Kidney tubule cell (primary cell): ENCODE measurements at regions not wholly inside any gene's neighbourhood (a gene's known extent, or its start where the extent isn't known, plus 50 kb on each side); places are given as distances from the start of the nearest gene placed in this dataset.
"Not testable (repeated sequence)": the region's sequence is repeated elsewhere in the genome, so short reads cannot be mapped to it uniquely, and the experiment has no call there.

Experiments used
- DNase-seq: peaks from one replicate; pipeline ENCODE4 v3.0.0-alpha.2; 2018; ENCODE audit warnings: low spot score

- DNase-seq = no peak
Measured at GRCh38 chr11:23873406-23873805, 623.4 kb upstream of the LUZP2 start.

DNA sequence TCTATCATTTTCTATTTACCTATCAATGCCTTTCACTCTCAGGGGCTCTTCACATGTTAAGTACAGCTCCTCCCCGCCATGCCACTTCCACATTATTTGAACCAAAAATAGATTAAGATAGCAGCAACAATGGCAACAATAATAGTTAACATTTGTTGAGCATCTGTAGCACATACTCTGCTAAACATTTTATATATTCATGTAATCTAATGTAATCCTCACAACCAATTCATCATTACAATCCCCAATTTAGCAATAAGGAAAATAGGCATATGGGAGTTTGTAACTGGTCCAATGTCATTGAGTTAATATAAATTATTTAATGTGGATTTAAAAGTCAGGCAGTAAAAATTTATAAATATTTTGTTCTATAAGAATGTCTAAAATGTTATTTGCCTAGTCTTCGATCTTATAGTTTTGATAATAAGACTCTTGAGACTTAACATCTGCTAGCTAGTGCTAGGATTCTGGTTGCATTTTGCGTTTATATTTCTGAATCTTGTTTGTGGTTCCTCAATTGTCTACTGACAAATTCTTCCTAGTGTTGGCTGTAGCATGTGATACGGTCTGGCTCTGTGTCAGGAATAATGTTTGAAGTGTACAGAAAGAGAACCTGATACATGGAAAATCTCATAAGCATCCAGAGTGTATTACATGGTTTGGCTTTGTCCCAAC is 621.5 kb upstream of the LUZP2 start:
- DNase-seq = no peak

DNA sequence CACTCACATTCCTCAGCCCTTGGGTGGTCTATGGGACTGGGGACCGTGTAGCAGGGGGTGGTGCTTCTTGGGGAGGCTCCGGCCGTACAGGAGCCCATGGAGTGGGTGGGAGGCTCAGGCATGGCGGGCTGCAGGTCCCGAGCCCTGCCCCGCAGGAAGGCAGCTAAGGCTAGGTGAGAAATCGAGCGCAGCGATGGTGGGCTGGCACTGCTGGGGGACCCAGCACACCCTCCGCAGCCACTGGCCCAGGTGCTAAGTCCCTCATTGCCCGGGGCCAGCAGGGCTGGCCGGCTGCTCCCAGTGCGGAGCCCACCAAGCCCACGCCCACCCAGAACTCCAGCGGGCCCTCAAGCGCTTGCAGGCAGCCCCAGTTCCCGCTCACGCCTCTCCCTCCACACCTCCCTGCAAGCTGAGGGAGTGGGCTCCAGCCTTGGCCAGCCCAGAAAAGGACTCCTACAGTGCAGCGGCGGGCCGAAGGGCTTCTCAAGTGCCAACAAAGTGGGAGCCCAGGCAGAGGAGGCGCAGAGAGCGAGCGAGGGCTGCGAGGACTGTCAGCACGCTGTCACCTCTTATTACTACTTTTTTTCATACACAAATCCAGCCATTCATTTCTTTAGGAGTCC is 613.3 kb upstream of the LUZP2 start:
- not testable (repeated sequence) for DNase-seq

- no peak for DNase-seq
Measured at GRCh38 chr11:23884341-23884740, 612.5 kb upstream of the LUZP2 start.

DNA sequence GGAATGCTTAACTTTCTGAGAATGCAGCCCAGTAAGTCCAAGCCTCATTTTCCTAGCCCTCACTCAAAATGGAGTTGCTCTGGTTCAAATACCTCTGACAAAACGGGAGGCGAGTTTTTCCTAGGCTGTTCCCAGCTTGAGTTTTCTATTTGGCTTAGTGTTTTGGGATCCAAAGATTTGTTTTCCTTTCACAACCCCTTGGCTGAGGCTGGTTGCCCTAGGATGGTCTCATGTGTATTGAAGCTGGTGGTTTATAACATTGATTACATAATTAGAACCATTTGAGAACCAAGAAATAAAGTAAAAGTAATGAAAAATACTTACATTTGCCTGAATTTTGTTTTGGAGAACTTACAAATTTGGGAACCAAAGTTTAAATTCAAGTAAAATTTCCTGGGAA is 611.1 kb upstream of the LUZP2 start:
- no peak for DNase-seq

DNA sequence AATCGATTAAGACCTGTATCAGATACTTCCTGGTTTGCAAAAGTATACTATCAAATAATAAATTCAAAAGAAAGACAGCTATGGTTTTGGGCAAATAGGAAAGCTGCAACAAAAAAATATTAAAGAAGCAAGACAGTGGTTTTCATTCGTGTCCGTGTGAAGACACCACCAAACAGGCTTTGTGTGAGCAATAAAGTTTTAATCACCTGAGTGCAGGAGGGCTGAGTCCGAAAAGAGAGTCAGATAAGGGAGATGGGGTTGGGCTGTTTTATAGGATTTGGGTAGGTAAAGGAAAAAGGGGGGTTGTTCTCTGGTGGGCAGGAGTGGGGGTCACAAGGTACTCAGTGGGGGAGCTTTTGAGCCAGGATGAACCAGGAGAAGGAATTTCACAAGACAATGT is 609.7 kb upstream of the LUZP2 start:
- not testable (repeated sequence) for DNase-seq

DNA sequence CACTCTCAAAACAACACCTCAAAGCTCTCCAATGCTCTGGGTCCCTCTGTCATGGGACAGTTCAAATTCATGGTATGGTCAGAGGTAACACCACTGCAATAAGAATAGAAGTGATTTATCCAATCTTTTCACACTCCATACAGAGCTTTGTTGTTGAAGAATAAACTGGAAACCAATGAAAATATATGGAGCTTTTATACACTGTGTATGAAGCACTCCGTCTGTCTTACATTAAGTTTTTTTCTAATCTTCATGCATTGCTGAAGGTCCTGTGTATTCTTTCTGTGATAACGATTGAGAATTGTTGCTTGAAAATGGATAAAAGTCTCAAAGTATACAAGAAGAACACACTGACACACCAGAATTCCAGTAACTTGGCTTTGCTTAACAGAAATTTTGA is 603.7 kb upstream of the LUZP2 start:
- no peak for DNase-seq

DNA sequence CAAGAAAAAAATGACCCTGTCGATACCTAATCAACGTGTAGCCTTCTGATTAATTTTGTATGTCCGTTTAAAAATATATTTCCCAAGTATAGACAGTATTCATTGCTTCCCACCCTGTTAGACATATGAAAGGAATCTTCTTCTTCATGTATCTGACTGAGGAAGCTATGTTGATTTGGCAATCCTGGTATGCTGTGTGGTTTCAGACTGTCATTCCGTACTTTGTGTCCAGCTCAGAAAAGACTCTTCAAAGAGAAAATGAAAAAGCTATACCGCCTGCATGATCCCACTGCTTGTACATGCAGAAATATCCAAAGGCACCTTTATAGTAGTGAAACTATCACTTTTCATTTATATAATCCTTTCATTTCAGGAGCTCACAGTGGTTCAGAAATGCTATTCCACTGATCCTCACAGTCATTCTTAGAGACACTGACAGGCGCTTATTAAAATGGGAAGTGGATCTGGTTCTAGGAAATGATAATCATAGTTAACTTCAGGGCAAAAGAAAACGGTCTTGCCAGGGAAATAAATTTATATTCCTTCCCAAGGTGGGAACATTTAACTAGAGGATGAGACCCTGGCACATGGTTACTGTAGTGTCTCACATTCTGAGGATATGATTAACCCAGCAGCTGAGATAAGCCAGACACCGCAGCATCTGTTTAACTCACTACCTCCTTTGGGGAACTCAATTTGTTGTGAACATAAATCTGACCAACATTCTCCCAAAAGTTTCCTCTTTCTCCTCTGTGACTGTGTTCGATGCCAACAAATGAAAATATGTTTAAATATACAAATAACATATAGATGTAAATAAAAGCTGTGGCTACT is 599.2 kb upstream of the LUZP2 start:
- no peak for DNase-seq

DNA sequence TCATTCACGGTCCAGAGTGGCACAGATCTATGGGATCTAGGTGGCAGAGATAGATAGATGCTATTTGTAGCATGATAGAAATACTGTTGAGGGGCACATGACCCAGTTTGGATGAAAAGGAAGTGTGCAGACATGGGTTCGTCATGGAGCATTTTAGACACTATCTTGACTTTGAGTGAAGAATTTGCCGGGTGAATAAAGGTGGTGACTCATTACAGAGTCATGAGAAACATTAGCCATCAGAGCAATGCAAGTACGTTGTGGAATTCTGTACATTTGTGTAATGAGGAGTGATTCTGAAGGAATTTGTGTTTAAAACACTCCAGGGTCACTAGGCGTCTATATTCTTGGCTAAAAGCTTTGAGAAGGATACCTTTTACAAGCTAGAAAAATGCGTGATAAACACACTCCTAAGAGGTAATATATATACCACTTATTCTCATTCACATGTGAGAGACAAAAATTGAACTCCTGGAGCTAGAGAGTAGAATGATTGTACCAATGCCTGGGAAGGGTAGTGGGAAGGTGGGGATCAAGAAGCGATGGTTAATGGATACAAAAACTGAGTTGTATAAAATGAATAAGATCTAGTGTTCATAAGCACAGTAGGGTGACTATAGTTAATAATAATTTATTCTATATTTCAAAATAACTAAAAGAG is 593.7 kb upstream of the LUZP2 start:
- peak; percentile 64 for DNase-seq

DNA sequence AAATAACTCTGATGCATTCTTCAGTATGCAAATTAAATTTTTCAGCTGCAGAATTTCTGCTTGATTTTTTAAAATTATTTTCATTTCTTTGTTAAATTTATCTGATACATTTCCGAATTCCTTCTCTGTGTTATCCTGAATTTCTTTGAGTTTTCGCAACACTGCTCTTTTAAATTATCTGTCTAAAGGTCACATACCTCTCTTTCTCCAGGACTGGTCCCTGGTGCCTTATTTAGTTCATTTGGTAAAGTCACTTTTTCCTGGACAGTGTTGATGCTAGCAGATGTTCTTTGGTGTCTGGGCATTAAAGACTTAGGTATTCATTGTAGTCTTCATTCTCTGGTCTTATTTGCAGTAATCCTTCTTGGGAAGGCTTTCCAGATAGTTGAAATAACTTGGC is 577.4 kb upstream of the LUZP2 start:
- no peak for DNase-seq

GRCh38 chr11:23923357-23923756 is 573.5 kb upstream of the LUZP2 start:
- DNase-seq = no peak

- no peak for DNase-seq
Measured at GRCh38 chr11:23924226-23924625, 572.6 kb upstream of the LUZP2 start.

- DNase-seq = no peak
Measured at GRCh38 chr11:23931443-23931842, 565.4 kb upstream of the LUZP2 start.

DNA sequence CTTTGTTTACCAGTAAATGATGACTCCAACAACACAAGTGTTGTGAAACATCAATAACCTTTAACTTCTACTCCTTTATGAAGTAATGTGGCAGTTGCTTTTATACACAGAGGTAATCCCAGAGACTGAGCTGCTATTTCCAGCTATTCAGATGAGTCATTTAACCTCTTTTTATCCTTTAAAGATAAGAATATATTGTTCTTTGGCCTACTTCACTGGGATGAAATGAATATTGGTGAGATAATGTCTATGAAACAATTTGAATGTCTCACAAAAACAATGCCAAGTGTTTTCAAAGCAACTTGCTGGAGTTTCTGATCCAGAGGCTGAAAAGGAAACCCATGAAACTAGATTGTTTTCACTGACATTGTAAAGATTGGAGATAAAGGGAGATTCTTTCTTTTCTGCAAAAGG is 564.4 kb upstream of the LUZP2 start:
- DNase-seq = no peak

- DNase-seq = no peak
Measured at GRCh38 chr11:23933721-23934120, 563.1 kb upstream of the LUZP2 start.

- not testable (repeated sequence) for DNase-seq
Measured at GRCh38 chr11:23934671-23935270, 562.1 kb upstream of the LUZP2 start.

DNA sequence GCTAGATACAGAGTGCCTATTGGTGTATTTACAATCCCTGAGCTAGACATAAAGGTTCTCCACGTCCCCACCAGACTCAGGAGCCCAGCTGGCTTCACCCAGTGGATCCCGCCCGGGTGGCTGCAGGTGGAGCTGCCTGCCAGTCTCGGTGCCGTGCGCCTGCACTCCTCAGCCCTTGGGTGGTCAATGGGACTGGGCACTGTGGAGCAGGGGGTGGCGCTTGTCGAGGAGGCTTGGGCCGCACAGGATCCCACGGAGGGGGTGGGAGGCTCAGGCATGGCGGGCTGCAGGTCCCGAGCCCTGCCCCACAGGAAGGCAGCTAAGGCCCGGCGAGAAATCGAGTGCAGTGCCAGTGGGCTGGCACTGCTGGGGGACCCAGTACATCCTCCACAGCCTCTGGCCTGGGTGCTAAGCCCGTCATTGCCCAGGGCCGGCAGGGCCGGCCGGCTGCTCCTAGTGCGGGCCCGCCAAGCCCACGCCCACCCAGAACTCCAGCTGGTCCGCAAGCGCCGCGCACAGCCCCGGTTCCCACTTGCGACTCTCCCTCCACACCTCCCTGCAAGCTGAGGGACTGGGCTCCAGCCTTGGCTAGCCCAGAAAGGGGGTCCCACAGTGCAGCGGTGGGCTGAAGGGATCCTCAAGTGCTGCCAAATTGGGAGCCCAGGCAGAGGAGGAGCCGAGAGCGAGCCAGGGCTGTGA is 554.6 kb upstream of the LUZP2 start:
- not testable (repeated sequence) for DNase-seq

DNA sequence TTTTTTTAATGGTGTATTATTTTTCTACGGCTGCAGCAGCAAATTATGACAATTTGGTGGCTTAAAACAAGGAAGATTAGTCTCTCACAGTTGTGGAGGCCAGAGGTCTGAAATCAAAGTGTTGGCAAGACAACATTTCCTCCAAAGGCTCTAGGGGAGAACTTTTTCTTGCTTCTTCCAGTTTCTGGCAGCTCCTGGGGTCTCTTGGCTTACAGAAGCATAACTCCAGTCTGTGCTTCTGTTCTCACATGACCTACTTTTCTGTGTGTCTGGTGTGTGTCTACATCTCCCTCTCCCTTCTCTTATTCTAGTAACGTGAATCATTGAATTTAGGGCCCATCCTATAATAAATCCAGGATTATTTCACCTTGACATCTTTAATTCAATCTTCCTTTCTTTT is 551.9 kb upstream of the LUZP2 start:
- no peak for DNase-seq

GRCh38 chr11:23947883-23948282 is 549.0 kb upstream of the LUZP2 start:
- DNase-seq = no peak

- DNase-seq = no peak
Measured at GRCh38 chr11:23948851-23949250, 548.0 kb upstream of the LUZP2 start.

DNA sequence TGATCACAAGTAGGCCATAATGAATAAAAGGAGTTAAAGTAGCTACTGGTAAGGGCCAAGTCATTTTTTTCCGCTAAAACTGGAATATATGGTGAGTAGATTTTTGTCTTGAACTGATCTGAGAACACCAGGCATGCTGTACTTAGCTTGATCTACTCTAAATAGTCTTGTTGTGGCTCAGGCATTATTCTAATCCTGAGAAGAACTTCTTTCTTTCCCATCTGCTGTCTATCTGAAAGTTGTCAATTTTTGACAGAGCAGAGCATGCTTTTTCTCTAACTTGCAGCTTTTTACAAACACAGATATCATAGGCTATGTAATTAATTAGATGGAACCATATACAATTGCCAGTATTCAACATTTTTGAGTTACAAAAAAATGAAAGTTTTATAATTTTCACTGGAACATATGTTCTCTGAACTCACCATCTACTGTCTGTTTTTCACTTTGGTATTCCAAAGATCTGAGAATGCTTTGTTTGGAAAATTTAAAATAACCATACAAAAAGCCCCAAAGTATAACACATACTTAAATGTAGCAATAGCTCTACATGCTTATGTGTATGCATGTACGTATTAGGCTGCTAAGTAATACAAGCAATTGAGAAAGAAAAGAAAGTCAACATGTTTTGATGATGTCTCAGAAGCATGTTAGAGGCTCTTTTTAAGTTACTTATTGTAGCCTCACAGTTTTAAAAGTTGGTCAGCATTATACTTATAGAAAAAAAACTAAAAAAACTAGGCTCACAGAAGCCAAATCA is 542.7 kb upstream of the LUZP2 start:
- DNase-seq = no peak
